CMK (cell line): ENCODE measurements at regions not wholly inside any gene's neighbourhood (a gene's known extent, or its start where the extent isn't known, plus 50 kb on each side); places are given as distances from the start of the nearest gene placed in this dataset.

Experiments used
- DNase-seq: peaks from one replicate; pipeline ENCODE4 v3.0.0-alpha.2; 2010; ENCODE audit warnings: low read depth

DNA sequence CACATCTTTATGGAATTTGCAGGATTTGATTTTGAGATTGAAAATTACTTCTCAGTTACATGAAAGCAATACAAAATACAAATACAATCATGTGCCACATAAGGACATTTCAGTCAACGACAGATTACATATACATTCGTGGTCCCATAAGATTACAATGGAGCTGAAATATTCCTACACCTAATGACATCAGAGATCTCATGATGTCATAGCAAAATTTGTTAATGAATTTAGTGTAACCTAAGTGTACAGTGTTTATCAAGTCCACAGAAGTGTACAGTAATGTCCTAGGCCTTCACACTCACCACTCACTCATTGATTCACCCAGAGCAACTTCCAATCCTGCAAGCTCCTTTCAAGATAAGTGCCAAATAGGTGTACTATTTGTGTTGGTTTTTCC, 126.5 kb downstream of the GPAM start:
- no peak for DNase-seq

DNA sequence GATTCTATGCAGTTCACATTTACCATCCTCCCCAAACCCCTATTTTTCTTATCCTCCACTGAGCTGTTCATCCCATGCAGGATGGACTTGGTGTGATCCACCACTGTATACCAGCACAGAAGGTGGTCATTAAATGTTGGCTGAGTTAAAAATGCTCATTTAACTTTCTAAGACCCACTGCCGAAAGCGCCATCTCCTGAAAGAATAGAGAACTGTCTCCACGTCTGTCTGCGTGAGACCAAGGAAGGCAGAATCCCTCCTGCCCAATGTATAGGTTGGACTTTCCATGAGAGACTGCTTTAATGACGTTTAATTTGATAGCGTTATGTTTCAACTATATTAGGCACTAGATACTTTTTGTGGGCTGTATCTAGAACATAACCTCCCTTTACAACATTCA, 124.3 kb downstream of the GPAM start:
- no peak for DNase-seq

DNA sequence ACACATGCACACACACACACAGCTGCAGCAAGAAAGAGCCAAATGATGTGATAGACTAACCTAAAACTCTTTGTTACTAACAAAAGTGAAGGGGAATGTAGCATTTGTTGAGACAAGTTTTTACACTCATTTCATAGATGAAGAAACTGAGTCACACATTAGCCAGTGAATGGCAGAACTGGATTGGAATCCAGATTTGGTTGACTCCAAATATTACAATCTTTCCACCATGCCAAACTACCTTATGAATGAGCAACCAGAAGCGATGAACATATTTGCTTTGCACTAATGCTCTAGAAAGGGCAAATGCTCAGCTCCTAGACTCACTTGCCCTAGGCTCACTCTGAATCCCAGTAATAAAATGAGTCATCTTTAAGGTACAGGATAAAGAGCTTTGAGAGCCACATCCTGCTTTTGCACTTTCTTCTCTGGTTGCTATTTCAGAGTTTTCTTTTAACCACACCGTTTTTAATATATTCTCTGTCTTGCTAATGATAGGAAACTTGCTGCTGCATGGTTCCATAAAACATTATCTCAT, 111.9 kb downstream of the GPAM start:
- no peak for DNase-seq

DNA sequence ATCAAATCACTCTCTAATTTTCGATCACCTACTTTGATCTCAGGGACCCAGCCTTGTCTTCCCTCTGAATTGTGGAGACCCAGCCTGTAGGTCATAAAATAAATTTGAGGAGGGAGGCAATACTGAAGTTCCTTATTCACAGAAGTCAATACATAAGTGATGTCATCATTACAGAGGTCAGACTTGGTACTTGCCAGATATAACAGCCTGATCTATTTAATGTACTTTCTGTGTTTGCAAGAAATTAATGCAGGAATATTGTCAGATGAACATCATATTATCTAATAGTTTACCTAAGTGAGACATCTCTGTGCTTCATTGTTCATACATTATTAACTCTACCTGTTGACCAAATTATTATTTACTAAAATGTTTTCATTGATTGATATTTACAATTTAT, 105.6 kb downstream of the GPAM start:
- DNase-seq, result no peak

DNA sequence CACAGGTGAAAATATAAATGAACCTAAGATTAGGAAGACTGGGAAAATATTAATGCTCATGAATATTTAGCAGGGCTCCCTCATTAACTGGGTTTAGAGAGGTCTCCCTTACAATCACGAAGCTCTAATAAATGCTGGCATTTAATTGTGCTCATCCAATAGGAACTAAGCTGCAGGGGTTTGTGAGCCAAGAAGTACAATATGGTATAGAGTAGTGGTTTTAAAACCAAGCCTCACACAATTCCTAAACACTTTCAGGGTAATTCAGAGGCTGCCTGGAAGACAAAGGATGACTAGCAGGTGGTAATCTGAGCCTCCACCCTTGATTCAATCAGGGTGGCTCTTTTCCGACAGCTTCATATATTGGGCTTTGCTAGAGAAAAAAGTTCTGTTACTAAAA, 103.3 kb downstream of the GPAM start:
- DNase-seq, result no peak

DNA sequence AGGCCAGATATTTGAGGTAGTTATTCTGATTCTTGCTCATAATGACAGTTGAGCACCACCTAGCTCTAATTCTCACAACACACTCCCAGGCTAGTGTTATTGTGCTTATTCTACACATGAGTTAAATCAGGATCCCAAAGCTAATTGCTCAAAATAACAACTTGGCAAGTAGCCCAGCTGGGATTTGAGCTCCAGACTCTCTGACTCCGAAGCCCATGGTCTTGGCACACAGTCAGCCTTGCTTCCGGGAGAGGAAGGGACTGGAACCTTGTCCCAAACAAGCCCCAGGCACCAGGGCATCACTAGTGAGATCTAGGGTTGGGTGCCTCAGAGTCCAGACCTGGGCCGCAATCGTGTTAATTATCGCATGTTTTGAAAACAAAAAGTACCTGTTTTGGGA, 101.4 kb downstream of the GPAM start:
- DNase-seq, result no peak

DNA sequence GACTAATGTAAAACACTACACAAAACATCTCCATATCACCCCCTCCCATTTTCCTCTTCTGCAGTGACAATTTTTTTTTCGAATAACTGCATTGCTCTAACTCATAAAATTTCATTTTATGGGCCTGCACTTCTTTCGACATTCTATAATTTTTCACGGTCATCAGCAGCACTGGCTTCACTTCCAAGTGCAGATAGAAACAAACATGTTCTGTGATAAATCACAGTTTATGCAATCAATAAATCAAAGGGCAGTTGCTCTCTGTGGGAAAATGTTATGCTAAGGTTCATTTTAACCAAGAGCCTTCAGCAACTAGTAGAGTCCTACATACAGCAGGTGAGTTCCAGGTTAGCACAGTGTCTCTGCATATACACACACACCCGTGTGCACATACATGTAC, 100.1 kb downstream of the GPAM start:
- no peak for DNase-seq

DNA sequence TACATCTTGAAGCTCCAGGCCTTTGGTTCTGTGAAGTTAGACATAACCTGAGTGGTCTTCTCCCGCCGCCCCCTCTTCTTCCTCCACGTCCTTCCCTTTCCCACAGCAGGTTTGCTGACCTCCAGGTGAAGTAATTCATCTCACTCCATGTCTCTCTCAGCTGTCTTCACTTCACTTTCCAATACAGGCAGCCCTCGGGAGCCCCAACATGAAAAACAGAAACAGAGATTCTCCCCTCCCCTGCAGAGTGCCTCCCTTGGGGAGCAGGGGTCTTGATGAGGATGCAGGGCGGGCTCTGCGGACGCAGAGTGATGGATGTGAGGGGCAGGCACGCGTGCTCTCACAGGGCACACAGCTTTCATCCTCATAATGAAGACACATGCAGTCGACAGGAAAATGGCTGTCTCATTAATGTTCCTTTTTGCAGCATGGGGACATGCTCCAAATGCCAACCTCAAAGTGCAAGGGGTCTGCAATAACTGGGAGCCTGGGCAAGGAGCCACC, 95.6 kb downstream of the GPAM start:
- DNase-seq, result no peak

DNA sequence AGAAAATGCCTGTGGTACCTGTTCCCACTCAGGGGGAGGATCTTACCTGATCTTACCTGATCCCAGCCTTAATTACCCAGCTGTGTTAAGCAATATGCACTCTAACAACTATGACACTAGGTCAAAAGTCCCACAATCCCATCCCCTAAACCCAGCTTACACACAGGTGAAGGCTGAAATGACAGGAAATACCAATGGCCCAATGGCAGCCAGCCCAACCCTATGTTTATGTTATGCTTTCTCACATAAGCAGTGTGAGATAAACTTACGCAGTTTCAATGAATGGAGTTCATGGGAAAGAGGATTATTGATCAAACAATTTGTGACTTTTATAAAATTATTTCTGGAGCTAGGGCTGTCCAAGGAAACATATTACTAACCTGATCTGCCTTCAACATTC, 91.9 kb downstream of the GPAM start:
- no peak for DNase-seq

DNA sequence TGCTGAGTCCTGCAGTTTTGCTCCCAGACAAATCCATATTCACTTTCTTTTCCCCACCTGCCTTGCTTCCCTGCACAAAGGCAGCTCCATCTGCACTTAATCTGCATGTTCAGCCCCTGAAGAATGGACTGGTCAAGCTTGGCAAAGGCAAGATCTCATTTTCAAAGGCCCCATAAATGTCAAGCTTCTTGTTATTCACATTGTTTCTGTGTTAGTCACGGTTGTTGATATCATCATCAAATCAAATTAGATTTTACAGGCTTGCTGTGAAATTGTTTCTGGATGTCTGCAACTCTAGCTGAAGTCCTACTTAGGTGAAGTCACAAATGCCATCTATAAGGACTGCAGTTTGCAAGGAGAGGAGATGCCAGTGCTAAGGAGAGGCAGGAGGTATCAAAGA, 91.0 kb downstream of the GPAM start:
- DNase-seq, result no peak

DNA sequence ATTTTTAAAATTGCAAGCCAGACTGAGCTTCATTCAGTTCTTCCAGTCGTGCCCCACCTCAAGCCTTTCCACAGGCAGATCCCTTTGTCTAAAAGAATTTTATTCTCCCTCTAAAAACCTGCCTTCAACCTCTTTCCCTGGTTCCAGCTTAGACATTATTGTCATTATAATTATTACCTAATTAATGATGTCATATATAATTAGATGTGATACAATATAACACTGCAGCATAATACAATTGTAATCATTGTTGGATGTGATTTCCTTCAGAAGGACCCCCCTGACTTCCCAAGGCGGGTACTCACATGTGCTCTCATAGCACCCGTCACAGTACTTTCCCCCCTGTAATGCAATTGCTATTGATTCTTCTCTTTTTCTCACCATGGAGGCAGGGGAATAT, 88.6 kb downstream of the GPAM start:
- no peak for DNase-seq

DNA sequence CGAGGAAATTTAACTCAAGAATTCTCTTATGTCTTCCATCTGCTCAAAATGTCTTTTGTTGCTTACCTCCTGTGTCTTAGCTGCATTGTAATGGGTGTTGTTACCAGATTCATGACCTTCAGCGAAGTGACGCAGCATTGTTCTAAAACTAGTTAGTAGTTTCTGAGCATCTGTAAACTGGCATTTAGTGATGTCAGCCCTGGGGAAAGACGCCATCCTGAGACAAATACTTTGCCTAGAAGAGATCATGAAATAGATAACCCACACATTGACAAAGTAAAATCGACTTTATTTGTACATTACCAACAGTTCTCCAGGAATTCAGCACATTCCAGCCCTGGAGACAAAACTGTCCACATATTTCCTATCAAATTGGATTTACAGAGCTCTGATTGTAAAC, 87.8 kb downstream of the GPAM start:
- no peak for DNase-seq

DNA sequence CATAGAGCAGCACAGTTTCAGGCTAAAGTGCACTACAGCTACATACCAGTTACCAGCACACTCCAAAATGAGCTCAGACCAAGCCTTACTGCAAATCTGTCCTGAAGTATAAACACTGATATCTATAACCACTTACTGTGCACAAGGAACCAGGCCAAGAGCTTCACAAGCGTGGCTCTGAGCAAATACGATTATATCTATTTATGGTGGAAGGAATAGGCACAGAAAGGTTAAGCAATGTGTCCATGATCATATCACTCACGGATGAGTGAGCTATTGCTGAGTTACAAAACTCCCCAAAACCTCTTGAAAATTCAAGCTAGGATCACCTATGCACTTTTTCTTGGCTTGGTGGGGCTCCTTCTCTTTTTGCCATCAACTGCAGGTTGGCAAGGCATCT, 84.9 kb downstream of the GPAM start:
- no peak for DNase-seq
